SK-N-MC (cell line): ENCODE measurements at regions not wholly inside any gene's neighbourhood (a gene's known extent, or its start where the extent isn't known, plus 50 kb on each side); places are given as distances from the start of the nearest gene placed in this dataset.
"Not testable (repeated sequence)": the region's sequence is repeated elsewhere in the genome, so short reads cannot be mapped to it uniquely, and the experiment has no call there.

Experiments used
- EZH2 ChIP-seq: fragments of 200-600 bp; sonication (generic); IDR thresholded peaks from one replicate; pipeline ENCODE4 v1.6.1; 2017; ENCODE audit warnings: antibody characterized with exemption
- POLR2AphosphoS5 ChIP-seq: IDR thresholded peaks from 2 replicates; pipeline ENCODE4 v1.6.1; 2012; ENCODE audit warnings: mild to moderate bottlenecking, low read depth, low read length, borderline replicate concordance

GRCh38 chr5:30144059-30144458 is 1049.4 kb upstream of the CDH6 start:
- TF ChIP-seq POLR2AphosphoS5, EZH2: not testable (repeated sequence)
